H1 (cell line): ENCODE measurements at regions not wholly inside any gene's neighbourhood (a gene's known extent, or its start where the extent isn't known, plus 50 kb on each side); places are given as distances from the start of the nearest gene placed in this dataset.

ENCODE experiments used
- CTCF ChIA-PET: fragments of 300-600 bp; sonication (Branson Sonifier 250); formaldehyde crosslinking; loops from one replicate; lab custom pipeline; 2021; ENCODE audit not compliant: partially characterized antibody; lab: Charles Lee
- POLR2A ChIA-PET: fragments of 300-600 bp; sonication (Branson Sonifier 250); formaldehyde crosslinking; loops from one replicate; lab custom pipeline; 2021; ENCODE audit warnings: inconsistent platforms; ENCODE audit not compliant: partially characterized antibody; lab: Charles Lee
- DNase-seq, 2 experiments: peaks; one replicate each; pipeline versions ENCODE4 v3.0.0 to v3.0.0-alpha.2; 2010 to 2022; ENCODE audit warnings: low spot score in 2 of 2, low read depth in 1 of 2, mixed read lengths in 1 of 2
- FAIRE-seq: peaks from 2 replicates; lab custom pipeline; 2011; peaks lifted over from hg19 to GRCh38; lab: Jason Lieb, UNC
- H2AFZ ChIP-seq: 2 replicates; pipeline ENCODE4 v1.8.1; 2012; ENCODE audit warnings: low read length, inconsistent platforms
- H2AK5ac ChIP-seq: 2 replicates; pipeline ENCODE4 v1.6.1; 2013; ENCODE audit warnings: low read depth, low read length
- H2BK120ac ChIP-seq: replicated peaks from 2 replicates; pipeline ENCODE3; 2013; ENCODE audit warnings: low read depth, low read length, inconsistent platforms
- H2BK12ac ChIP-seq: 2 replicates; pipeline ENCODE4 v1.6.1; 2013; ENCODE audit warnings: low read depth, low read length
- H2BK15ac ChIP-seq: 2 replicates; pipeline ENCODE4 v1.6.1; 2013; ENCODE audit warnings: low read length
- H2BK20ac ChIP-seq: 2 replicates; pipeline ENCODE4 v1.6.1; 2013; ENCODE audit warnings: low read length
- H2BK5ac ChIP-seq: 2 replicates; pipeline ENCODE4 v1.6.1; 2013; ENCODE audit warnings: low read depth, low read length
- H3K14ac ChIP-seq: 2 replicates; pipeline ENCODE4 v1.6.1; 2013; ENCODE audit warnings: inconsistent platforms; ENCODE audit not compliant: insufficient read length
- H3K18ac ChIP-seq: 2 replicates; pipeline ENCODE4 v1.6.1; 2013; ENCODE audit warnings: low read length; ENCODE audit errors: extremely low read depth
- H3K23ac ChIP-seq: 2 replicates; pipeline ENCODE4 v1.6.1; 2013; ENCODE audit warnings: inconsistent platforms; ENCODE audit not compliant: insufficient read length
- H3K23me2 ChIP-seq: 2 replicates; pipeline ENCODE4 v1.6.1; 2013; ENCODE audit warnings: low read depth, low read length
- H3K27ac ChIP-seq: 2 replicates; pipeline ENCODE4 v1.6.1; 2011; ENCODE audit warnings: low read depth, low read length, inconsistent platforms
- H3K27me3 ChIP-seq, 4 experiments: replicated peaks in 1 of 4; 1 replicate in 1 of 4; 2 replicates in 3 of 4; pipeline versions ENCODE4 v1.6.1 to v1.8.1; 2011 to 2013; ENCODE audit warnings: low read length in 3 of 4, mild to moderate bottlenecking in 3 of 4, inconsistent platforms in 2 of 4, mixed read lengths in 2 of 4, moderate library complexity in 1 of 4; ENCODE audit not compliant: control insufficient read depth in 3 of 4, insufficient read depth in 3 of 4; ENCODE audit errors: extremely low read depth in 1 of 4
- H3K36me3 ChIP-seq, 4 experiments: 2 replicates each; pipeline versions ENCODE4 v1.6.1 to v1.8.1; 2011 to 2013; ENCODE audit warnings: mild to moderate bottlenecking in 4 of 4, low read length in 3 of 4, moderate library complexity in 2 of 4, control low read depth in 1 of 4, inconsistent platforms in 1 of 4; ENCODE audit not compliant: insufficient read depth in 4 of 4, control insufficient read depth in 2 of 4
- H3K4ac ChIP-seq: replicated peaks from 2 replicates; pipeline ENCODE3; 2013; ENCODE audit warnings: low read length, low read depth, mixed read lengths, inconsistent platforms; ENCODE audit not compliant: insufficient read length
- H3K4me1 ChIP-seq, 4 experiments: replicated peaks in 1 of 4; 1 replicate in 1 of 4; 2 replicates in 3 of 4; pipeline versions ENCODE4 v1.6.1 to v1.8.1; 2011 to 2013; ENCODE audit warnings: low read length in 3 of 4, inconsistent platforms in 2 of 4, mixed read lengths in 1 of 4; ENCODE audit not compliant: insufficient read depth in 4 of 4, control insufficient read depth in 3 of 4
- H3K4me2 ChIP-seq, 2 experiments: 2 replicates each; pipeline versions ENCODE4 v1.6.1 to v1.8.1; 2011 to 2013; ENCODE audit warnings: low read depth in 2 of 2, low read length in 2 of 2, control low read depth in 1 of 2, inconsistent platforms in 1 of 2, mild to moderate bottlenecking in 1 of 2; ENCODE audit not compliant: insufficient read depth in 1 of 2
- H3K4me3 ChIP-seq, 4 experiments: fragments of 200-600, 300-600 bp in 1 of 4; sonication (generic), shearing (Covaris generic), sonication (Bioruptor Twin) in 1 of 4; 2 replicates each; pipeline versions ENCODE4 v1.5.1 to v1.8.1; 2011 to 2016; ENCODE audit warnings: low read length in 4 of 4, low read depth in 3 of 4, control low read depth in 2 of 4, inconsistent platforms in 2 of 4, mild to moderate bottlenecking in 2 of 4, mixed read lengths in 1 of 4, moderate library complexity in 1 of 4; ENCODE audit not compliant: insufficient read depth in 2 of 4; ENCODE audit errors: extremely low read depth in 1 of 4
- H3K56ac ChIP-seq: replicated peaks from 2 replicates; pipeline ENCODE3; 2013; ENCODE audit warnings: low read depth, mild to moderate bottlenecking, mixed read lengths, low read length, inconsistent platforms; ENCODE audit not compliant: insufficient read length
- H3K79me1 ChIP-seq: 2 replicates; pipeline ENCODE4 v1.6.1; 2013; ENCODE audit warnings: low read depth, low read length, control low read depth
- H3K79me2 ChIP-seq, 2 experiments: 2 replicates each; pipeline versions ENCODE4 v1.6.1 to v1.8.1; 2012 to 2013; ENCODE audit warnings: low read length in 2 of 2, mild to moderate bottlenecking in 2 of 2, inconsistent platforms in 1 of 2; ENCODE audit not compliant: insufficient read depth in 2 of 2, control insufficient read depth in 1 of 2
- H3K9ac ChIP-seq, 4 experiments: replicated peaks in 1 of 4; 1 replicate in 1 of 4; 2 replicates in 3 of 4; pipeline versions ENCODE4 v1.6.1 to v1.8.1; 2011 to 2013; ENCODE audit warnings: low read depth in 3 of 4, low read length in 3 of 4, control low read depth in 2 of 4, mild to moderate bottlenecking in 2 of 4, moderate library complexity in 2 of 4, inconsistent platforms in 1 of 4; ENCODE audit errors: extremely low read depth in 1 of 4
- H3K9me3 ChIP-seq, 2 experiments: 2 replicates each; pipeline versions ENCODE4 v1.6.1 to v1.8.1; 2012 to 2013; ENCODE audit warnings: mild to moderate bottlenecking in 2 of 2, moderate library complexity in 2 of 2, control low read depth in 1 of 2, inconsistent platforms in 1 of 2, low read depth in 1 of 2, low read length in 1 of 2, mixed read lengths in 1 of 2; ENCODE audit not compliant: insufficient read depth in 2 of 2
- H4K20me1 ChIP-seq, 2 experiments: replicated peaks in 1 of 2; 2 replicates each; pipeline versions ENCODE3 to v1.8.1; 2011 to 2013; ENCODE audit warnings: inconsistent platforms in 2 of 2, low read length in 2 of 2, mild to moderate bottlenecking in 1 of 2; ENCODE audit not compliant: insufficient read depth in 2 of 2, control insufficient read depth in 1 of 2
- H4K5ac ChIP-seq: 2 replicates; pipeline ENCODE4 v1.6.1; 2013; ENCODE audit warnings: low read length, low read depth, mixed read lengths, inconsistent platforms; ENCODE audit not compliant: insufficient read length
- H4K8ac ChIP-seq: 2 replicates; pipeline ENCODE4 v1.8.0; 2013; ENCODE audit warnings: mild to moderate bottlenecking, moderate library complexity, low read length, inconsistent platforms; ENCODE audit not compliant: insufficient read depth; ENCODE audit errors: extremely low read depth
- H4K91ac ChIP-seq: replicated peaks from 2 replicates; pipeline ENCODE3; 2013; ENCODE audit warnings: low read length, mixed read lengths, inconsistent platforms; ENCODE audit not compliant: insufficient read length
- PHF8 ChIP-seq: fragments of 200-600 bp; sonication (generic); conservative IDR thresholded peaks from 2 replicates; pipeline ENCODE4 v1.7.1; 2012; ENCODE audit warnings: low read depth, mild to moderate bottlenecking, inconsistent platforms, low read length, moderate library complexity
- TEAD4 ChIP-seq: IDR thresholded peaks from 2 replicates; pipeline ENCODE4 v1.6.1; 2012; ENCODE audit warnings: low read depth, low read length, inconsistent platforms, mixed read lengths
- WGBS, 2 experiments: shearing (Covaris generic) in 1 of 2; methylation state at CpG; one replicate each; pipeline versions ENCODE4 v1.1.6 to v1.1.7; 2013 to 2015; ENCODE audit warnings: low lambda C conversion rate in 2 of 2, mixed read lengths in 2 of 2, inconsistent platforms in 1 of 2, low coverage in 1 of 2, missing lambda C conversion rate in 1 of 2; ENCODE audit not compliant: insufficient replicate concordance in 2 of 2, insufficient coverage in 1 of 2, insufficient read length in 1 of 2; ENCODE audit errors: extremely low coverage in 1 of 2, missing lambda C conversion rate in 1 of 2; 5-methylcytosine and 5-hydroxymethylcytosine counted together

DNA sequence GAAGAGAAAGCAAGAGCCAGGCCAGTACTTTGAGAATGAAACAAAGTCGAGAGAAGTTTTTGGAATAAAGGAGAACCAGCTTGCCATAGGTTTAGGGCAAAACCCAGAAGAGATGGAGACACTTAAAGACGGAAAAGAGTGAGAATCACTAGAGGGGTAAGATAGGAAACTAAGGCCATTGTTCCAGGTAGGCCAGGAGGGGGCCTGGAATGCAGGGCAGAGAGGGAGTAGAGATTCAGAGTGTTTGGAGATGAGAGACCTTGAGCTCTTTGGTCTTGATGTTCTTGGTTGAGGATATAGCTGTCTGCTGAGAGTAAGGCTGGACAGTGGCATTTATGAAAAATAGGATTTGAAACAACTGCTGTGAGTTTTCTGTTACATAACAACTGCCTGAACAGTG lies 263.3 kb upstream of the POU2AF2 start:
- Histone ChIP-seq H2AFZ (no peak overlapping the region), H3K56ac (no peak overlapping the region), H2BK20ac (no peak overlapping the region), H3K23me2 (no peaks in the 10 kb centered on the region), H4K91ac (no peak overlapping the region), H3K4me3 (no peak overlapping the region), H4K20me1 (no peaks in the 10 kb centered on the region), H3K27ac (no peak overlapping the region), H2BK5ac (no peak overlapping the region), H3K18ac (no peak overlapping the region), H3K36me3 (no peaks in the 10 kb centered on the region), H3K9me3 (no peaks in the 10 kb centered on the region), H4K5ac (no peak overlapping the region), H3K9ac (no peak overlapping the region), H3K4me2 (no peak overlapping the region), H2BK15ac (no peak overlapping the region), H3K79me1 (no peaks in the 10 kb centered on the region), H3K4me1 (no peaks in the 10 kb centered on the region), H2AK5ac (no peak overlapping the region), H3K14ac (no peak overlapping the region), H3K23ac (no peak overlapping the region), H3K27me3 (no peaks in the 10 kb centered on the region), H2BK120ac (no peak overlapping the region), H4K8ac (no peak overlapping the region), H3K79me2 (no peaks in the 10 kb centered on the region), H2BK12ac (no peak overlapping the region), H3K4ac (no peak overlapping the region)
- FAIRE-seq (no peak), DNase-seq (no peak)
- ChIA-PET CTCF (interaction anchor here (1.2 kb wide), 1 partner anchor 27 kb away, joined by 3 read pairs; no protein-coding TSS in a partner anchor), POLR2A (no interaction called here)
- WGBS, 2 experiments, result 88% methylated on average over 2 of the region's 2 CpGs; no CpG with 5 or more reads in 1 of the 2 experiments
- TF ChIP-seq TEAD4 (peak; percentile 58), PHF8 (no peak)
